GM12872 (cell line): ENCODE measurements at regions not wholly inside any gene's neighbourhood (a gene's known extent, or its start where the extent isn't known, plus 50 kb on each side); places are given as distances from the start of the nearest gene placed in this dataset.
A peak's percentile ranks its signal among the peaks of the same experiment; 100 is the strongest.

ENCODE experiments used
- CTCF ChIP-seq: IDR thresholded peaks from 3 replicates; pipeline ENCODE4 v1.5.1; 2011; ENCODE audit warnings: low read depth, mild to moderate bottlenecking, low read length, moderate library complexity; ENCODE audit not compliant: insufficient read depth

DNA sequence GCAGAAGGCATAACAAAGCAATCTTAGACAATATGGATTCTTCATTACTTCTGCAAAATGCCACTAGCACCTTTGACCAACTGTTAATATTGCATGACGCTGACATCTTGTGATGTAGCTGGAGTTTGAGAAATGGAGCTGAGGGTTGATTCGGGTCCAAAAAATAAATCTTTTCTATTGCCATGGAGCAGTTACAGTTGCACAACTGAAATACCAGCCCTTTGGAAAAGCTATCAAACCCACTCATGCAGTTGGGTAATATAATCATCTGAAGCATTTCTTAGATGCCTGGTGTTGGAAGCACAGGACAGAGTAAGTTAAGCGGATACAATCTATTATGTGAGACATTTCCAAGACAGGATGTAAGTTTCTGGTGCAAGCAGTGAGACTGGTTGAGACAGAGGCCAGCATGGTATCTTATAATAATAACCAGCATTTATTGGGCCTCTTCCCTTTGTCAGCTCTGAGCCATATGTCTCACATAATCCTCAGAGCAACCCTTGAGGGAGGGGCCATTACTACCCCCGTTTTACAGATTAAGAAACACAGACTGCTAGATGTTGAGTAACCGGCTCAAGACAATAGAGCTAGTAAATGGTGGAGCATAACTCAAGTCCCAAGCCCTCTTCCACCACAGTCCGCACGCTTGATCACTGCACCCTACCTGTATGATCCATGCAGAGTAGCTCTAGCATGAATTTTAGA, 74.9 kb upstream of the CAPRIN1 start:
- TF ChIP-seq CTCF: no peak

DNA sequence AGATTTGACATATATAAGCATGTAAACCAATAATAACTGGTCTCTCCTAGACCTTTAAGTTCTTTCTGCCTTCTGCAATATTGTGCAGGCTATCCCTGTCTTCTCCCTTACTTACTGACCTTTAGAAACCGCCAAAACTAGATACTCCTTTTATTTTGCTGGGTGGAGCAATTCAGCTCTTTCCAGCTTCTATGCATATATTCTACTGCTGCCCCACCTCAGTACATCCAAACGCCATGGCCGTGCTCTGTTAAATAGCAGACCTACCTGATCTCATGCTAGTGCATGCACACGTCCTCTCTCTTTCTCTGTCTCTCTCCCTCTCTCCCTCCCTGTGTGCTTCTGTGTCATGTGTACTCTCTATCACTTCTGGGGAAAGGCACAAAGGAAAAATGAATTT, 76.7 kb upstream of the CAPRIN1 start:
- TF ChIP-seq CTCF: no peak

- TF ChIP-seq CTCF: peak; percentile 74
Measured at GRCh38 chr11:33970984-33971466, 79.1 kb upstream of the LMO2 start.

GRCh38 chr11:33967451-33967850, 75.6 kb upstream of the LMO2 start:
- no peak for TF ChIP-seq CTCF

GRCh38 chr11:33965032-33965431, 73.2 kb upstream of the LMO2 start:
- TF ChIP-seq CTCF: no peak

GRCh38 chr11:33959855-33960400, 68.1 kb upstream of the LMO2 start:
- no peak for TF ChIP-seq CTCF

DNA sequence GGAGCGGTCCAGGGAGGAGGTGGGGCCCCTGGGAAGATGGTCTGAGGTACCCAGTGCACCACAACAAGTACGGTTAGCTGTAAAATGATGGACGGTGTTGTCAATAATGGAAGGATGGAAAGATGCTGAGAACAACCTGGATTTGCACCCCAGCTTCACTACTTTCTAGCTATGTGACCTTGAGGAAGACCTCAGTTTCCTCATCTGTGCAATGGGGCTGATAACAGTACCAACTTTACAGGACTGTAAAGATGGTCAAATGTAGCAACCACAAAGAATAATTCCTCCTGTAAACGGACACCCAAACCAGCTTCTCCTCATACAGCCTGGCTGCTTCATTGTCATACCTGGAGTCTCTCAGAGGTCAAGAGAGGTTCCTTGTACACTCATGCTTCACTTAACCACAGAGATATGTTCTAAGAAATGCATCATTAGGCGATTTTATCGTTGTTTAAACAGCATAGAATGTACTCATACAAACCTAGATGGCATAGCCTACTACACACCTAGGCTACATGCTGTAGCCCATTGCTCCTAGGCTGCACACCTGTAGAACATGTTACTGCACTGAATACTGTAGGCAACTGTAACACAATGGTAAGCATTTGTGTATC, 65.5 kb upstream of the LMO2 start:
- TF ChIP-seq CTCF: no peak
